ENCODE measurements at regions not wholly inside any gene's neighbourhood (a gene's known extent, or its start where the extent isn't known, plus 50 kb on each side); places are given as distances from the start of the nearest gene placed in this dataset.
"Not testable (repeated sequence)": the region's sequence is repeated elsewhere in the genome, so short reads cannot be mapped to it uniquely, and the experiment has no call there.

- H3K9me3 ChIP-seq (ENCODE audit: insufficient read depth, low read depth, low read length): peaks cover 41% of the 10 kb centered on the region; the same call in 1 of the 2 replicates
- WGBS: 96% methylated on average over 12 of the region's 12 CpGs
- not testable (repeated sequence) for H3K27ac ChIP-seq (ENCODE audit: low read depth, low read length)
Observed at GRCh38 chr18:15003231-15003630, 255.3 kb downstream of the ANKRD30B start.

DNA sequence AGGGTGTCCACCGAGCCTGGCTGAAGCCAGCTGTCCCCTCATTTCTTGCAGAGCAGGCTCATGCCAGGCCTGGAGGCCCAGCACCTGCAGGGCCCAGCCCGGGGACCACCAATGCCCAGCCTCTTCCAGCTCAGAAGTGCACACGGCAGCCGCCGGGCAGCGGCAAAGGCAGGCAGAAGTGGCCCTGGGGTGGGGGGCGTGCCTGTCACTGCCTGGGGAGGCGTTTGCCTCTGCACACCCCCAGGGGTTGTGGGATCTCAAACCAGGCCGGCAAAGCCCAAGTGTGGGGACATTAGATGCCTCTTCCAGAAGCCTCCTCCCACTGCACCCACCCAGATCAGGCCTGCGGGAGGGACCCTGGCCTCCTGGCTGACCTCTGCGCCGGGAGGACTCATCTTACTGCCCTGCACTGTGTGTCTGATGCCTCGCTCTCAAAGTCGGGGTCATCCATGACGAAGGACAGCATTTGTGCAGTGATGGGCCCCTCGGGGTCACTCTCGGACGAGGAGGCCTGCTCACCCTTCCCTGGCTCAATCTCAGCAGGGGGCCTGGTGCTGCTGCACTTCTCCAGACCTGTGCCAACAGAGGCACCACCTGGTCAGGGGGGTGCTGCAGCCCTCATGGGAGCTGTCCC is 255.8 kb downstream of the ANKRD30B start:
- H3K9me3 ChIP-seq (ENCODE audit: insufficient read depth, low read depth, low read length): peaks cover 38% of the 10 kb centered on the region; the same call in 1 of the 2 replicates
- H3K27me3 ChIP-seq (ENCODE audit: insufficient read depth, low read length): not testable (repeated sequence)
- 90% methylated on average over 18 of the region's 18 CpGs for WGBS

More at GRCh38 chr18:15003231-15003630, 255.3 kb downstream of the ANKRD30B start:
- not testable (repeated sequence) for H3K36me3 ChIP-seq (ENCODE audit: insufficient read depth, low read length); H3K4me3 ChIP-seq (ENCODE audit: low read length); H3K9ac ChIP-seq (ENCODE audit: low read depth, low read length); H3K27me3 ChIP-seq (ENCODE audit: insufficient read depth, low read length); H3K4me1 ChIP-seq (ENCODE audit: insufficient read depth, low read length)

DNA sequence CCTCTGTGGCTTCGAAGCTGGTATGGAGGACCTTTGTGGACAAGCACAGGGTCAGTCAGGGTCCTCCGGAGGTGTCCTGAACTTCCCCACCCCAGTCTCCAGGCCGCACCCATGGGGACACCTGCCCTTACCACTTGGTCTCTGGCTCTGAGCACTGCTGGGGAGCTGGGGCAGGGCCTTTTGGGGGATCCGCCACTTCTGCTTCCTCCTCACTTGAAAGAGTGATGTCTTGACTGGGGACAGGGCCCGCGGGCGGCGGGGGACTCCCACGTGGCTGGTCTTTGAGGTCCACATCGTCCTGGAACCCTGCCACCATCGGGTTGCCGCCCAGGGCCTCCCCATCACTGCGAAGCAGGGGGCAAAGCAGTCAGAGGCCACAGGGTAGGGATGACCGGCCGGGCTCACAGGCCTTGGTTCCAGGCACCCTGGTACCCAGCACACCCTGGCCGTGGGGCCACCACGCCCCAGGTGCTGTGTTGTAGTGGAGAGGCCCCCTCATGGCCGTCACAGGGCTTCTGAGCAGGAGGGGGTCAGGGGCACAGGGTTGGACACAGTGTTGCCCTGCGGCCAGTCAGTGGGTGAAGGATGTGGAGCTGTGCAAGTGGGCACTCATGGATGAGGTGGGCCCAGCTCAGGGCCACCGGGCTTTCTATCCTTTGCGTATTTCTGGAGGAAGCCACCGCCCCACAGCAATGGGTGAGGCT is 256.4 kb downstream of the ANKRD30B start:
- H3K9me3 ChIP-seq (ENCODE audit: insufficient read depth, low read depth, low read length): peaks cover 35% of the 10 kb centered on the region; the same call in 1 of the 2 replicates

More for the DNA sequence above, 255.8 kb downstream of the ANKRD30B start:
- H3K4me1 ChIP-seq (ENCODE audit: insufficient read depth, low read length); H3K36me3 ChIP-seq (ENCODE audit: insufficient read depth, low read length); H3K4me3 ChIP-seq (ENCODE audit: low read length); H3K27ac ChIP-seq (ENCODE audit: low read depth, low read length); H3K9ac ChIP-seq (ENCODE audit: low read depth, low read length): not testable (repeated sequence)

DNA sequence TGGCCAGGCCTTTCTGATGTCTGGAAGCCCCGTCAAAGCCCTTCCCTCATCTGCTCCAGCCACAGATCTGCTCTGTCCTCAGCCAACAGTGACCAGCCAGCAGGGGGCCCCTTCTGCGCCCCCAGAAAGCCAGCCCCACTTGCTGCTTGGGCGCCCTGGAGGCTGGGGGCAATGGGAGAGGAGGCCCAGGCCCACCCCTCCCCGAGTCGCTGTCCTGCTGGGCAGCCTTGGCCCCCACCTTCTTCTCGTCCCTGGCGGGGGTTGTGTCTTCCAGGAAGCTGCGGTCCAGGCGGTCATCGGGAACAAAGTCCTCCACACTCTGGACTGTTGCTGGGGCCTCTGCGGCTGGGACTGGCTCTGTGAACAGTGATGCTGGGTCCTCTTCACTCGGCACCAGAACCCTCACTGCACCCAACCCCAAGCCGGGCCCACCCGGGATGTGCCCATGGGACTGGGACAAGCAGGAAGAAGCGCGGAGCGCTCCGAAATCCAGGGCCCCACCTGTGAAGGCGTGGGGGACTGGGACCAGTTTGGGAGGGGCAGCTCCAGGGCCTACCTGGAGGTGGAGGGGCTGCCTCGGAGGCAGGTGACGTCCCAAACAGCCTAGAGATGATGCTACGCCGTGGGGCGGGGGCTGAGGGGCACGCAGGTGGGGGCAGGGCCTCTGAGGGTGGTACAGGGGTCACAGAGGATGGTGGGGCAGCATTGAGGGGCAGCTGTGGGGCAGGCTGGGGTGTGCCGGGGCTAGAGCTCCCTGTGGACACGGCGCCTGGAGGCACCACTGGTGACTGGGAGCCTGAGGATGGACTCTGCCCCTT is 257.6 kb downstream of the ANKRD30B start:
- Histone ChIP-seq H3K4me1 (ENCODE audit: insufficient read depth, low read length) (no peaks in the 10 kb centered on the region), H3K36me3 (ENCODE audit: insufficient read depth, low read length) (no peaks in the 10 kb centered on the region), H3K27ac (ENCODE audit: low read depth, low read length) (no peak overlapping the region), H3K4me3 (ENCODE audit: low read length) (no peak overlapping the region), H3K9me3 (ENCODE audit: insufficient read depth, low read depth, low read length) (peaks cover 36% of the 10 kb centered on the region; the same call in 1 of the 2 replicates), H3K27me3 (ENCODE audit: insufficient read depth, low read length) (no peaks in the 10 kb centered on the region), H3K9ac (ENCODE audit: low read depth, low read length) (no peak overlapping the region)
- 87% methylated on average over 28 of the region's 28 CpGs for WGBS

More for the DNA sequence above, 256.4 kb downstream of the ANKRD30B start:
- H3K4me3 ChIP-seq (ENCODE audit: low read length); H3K27ac ChIP-seq (ENCODE audit: low read depth, low read length); H3K9ac ChIP-seq (ENCODE audit: low read depth, low read length); H3K27me3 ChIP-seq (ENCODE audit: insufficient read depth, low read length); H3K4me1 ChIP-seq (ENCODE audit: insufficient read depth, low read length); H3K36me3 ChIP-seq (ENCODE audit: insufficient read depth, low read length): not testable (repeated sequence)
- 84% methylated on average over 22 of the region's 22 CpGs for WGBS

- 79% methylated on average over 2 of the region's 3 CpGs for whole genome bisulfite sequencing
- H3K4me1 ChIP-seq (ENCODE audit: insufficient read depth, low read length); H3K9ac ChIP-seq (ENCODE audit: low read depth, low read length); H3K36me3 ChIP-seq (ENCODE audit: insufficient read depth, low read length); H3K27me3 ChIP-seq (ENCODE audit: insufficient read depth, low read length); H3K27ac ChIP-seq (ENCODE audit: low read depth, low read length); H3K4me3 ChIP-seq (ENCODE audit: low read length): not testable (repeated sequence)
- peaks cover 39% of the 10 kb centered on the region for H3K9me3 ChIP-seq (ENCODE audit: insufficient read depth, low read depth, low read length)
Observed at GRCh38 chr18:15006616-15007015, 258.6 kb downstream of the ANKRD30B start.

GRCh38 chr18:15026041-15026440 is 278.1 kb downstream of the ANKRD30B start:
- not testable (repeated sequence) for H3K4me3 ChIP-seq (ENCODE audit: low read length); H3K9ac ChIP-seq (ENCODE audit: low read depth, low read length); H3K27ac ChIP-seq (ENCODE audit: low read depth, low read length); H3K4me1 ChIP-seq (ENCODE audit: insufficient read depth, low read length); H3K27me3 ChIP-seq (ENCODE audit: insufficient read depth, low read length); H3K36me3 ChIP-seq (ENCODE audit: insufficient read depth, low read length)
- H3K9me3 ChIP-seq (ENCODE audit: insufficient read depth, low read depth, low read length): peaks cover 16% of the 10 kb centered on the region; the same call in 1 of the 2 replicates

GRCh38 chr18:15028037-15028436 is 280.1 kb downstream of the ANKRD30B start:
- 0 out of 2 replicates have a peak, but pooled peaks cover 13% of the 10 kb centered on the region for H3K9me3 ChIP-seq (ENCODE audit: insufficient read depth, low read depth, low read length)
- H3K27ac ChIP-seq (ENCODE audit: low read depth, low read length); H3K9ac ChIP-seq (ENCODE audit: low read depth, low read length); H3K4me1 ChIP-seq (ENCODE audit: insufficient read depth, low read length); H3K27me3 ChIP-seq (ENCODE audit: insufficient read depth, low read length); H3K36me3 ChIP-seq (ENCODE audit: insufficient read depth, low read length); H3K4me3 ChIP-seq (ENCODE audit: low read length): not testable (repeated sequence)
- 80% methylated on average over 1 of the region's 4 CpGs for WGBS

DNA sequence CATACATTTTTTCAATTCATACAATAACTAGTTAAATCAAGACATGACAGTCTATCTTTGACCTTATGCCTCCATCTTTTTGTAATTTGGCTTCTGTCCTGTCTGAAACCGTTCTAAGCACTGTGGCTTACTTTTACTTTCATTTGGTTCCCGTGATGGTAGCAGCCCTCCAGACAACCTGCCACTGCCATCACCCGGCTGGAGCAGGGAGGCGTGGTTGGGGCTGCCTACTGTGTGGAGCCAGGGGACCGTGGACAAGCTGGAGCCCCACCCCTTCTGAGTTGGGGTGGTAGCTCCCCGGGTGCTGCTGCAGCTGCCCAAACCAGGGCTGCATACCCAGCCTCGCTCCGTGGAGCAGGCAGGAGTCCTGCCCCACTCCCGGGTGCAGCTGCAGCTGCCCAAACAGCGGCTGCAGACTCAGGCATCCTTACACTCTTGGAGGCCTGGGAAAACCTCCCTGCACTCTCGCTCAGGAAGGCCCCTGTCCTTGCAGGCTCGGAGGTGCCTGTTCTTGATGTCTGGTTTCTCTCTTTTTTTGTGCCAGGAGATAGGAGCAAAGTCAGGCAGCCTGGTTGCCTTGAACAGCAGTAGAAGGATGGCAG is 312.4 kb downstream of the ANKRD30B start:
- peaks cover 36% of the 10 kb centered on the region for H3K9me3 ChIP-seq (ENCODE audit: insufficient read depth, low read depth, low read length)
- H3K27me3 ChIP-seq (ENCODE audit: insufficient read depth, low read length); H3K36me3 ChIP-seq (ENCODE audit: insufficient read depth, low read length); H3K4me1 ChIP-seq (ENCODE audit: insufficient read depth, low read length); H3K9ac ChIP-seq (ENCODE audit: low read depth, low read length); H3K27ac ChIP-seq (ENCODE audit: low read depth, low read length); H3K4me3 ChIP-seq (ENCODE audit: low read length): not testable (repeated sequence)
- 71% methylated on average over 3 of the region's 12 CpGs for WGBS

DNA sequence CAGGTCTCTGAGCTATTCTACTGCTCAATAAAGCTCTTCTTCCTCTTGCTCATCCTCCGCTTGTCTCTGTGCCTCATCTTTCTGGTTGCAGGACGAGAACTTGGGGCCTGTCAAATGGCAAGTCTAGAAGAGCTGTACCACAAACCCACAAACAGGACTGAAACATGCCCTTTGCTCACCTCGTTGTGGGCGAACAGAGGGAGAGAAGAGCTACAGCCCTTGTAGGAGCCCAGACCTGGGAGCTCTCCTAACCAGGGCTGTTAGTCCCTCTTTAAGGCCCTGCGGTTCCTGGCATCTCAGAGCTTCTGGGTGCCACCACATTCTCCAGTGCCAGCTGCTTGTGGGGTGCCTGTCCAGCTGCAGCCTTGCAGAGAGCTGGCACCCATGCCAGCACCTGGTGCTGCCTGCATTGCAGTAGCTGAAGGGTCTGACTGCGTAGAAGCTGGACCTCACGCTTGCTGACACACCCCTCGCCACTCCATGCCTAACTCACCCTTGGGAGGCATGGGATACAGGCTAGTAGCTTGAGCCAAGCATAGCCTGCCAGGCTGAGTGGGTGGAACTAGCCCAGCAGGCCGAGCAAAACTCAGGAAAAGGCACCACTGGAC is 313.4 kb downstream of the ANKRD30B start:
- peaks cover 41% of the 10 kb centered on the region for H3K9me3 ChIP-seq (ENCODE audit: insufficient read depth, low read depth, low read length)
- not testable (repeated sequence) for H3K4me3 ChIP-seq (ENCODE audit: low read length); H3K4me1 ChIP-seq (ENCODE audit: insufficient read depth, low read length); H3K9ac ChIP-seq (ENCODE audit: low read depth, low read length); H3K27ac ChIP-seq (ENCODE audit: low read depth, low read length); H3K27me3 ChIP-seq (ENCODE audit: insufficient read depth, low read length); H3K36me3 ChIP-seq (ENCODE audit: insufficient read depth, low read length)
- 83% methylated on average over 9 of the region's 9 CpGs for WGBS

DNA sequence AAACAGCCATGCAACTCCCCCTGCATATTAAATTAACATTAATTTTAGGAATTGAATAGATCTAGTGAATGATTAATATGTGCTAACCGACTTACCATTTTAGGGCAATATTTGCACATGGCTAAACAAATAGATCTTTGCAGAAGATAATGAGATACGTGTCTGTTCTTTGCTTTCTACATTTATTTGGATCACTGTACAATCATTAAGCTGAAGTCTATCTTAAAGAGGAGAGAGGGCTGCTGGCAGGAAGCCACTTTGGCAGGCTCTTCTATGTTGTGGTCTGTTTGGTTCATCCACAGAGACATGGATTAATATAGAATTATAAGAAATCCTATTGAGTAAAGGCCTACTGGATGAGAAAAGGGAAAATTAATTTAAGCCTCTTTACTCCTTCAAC is 318.5 kb downstream of the ANKRD30B start:
- WGBS: 100% methylated on average over 1 of the region's 2 CpGs
- not testable (repeated sequence) for H3K4me3 ChIP-seq (ENCODE audit: low read length); H3K27me3 ChIP-seq (ENCODE audit: insufficient read depth, low read length); H3K36me3 ChIP-seq (ENCODE audit: insufficient read depth, low read length); H3K27ac ChIP-seq (ENCODE audit: low read depth, low read length); H3K9ac ChIP-seq (ENCODE audit: low read depth, low read length); H3K4me1 ChIP-seq (ENCODE audit: insufficient read depth, low read length)
- peaks cover 31% of the 10 kb centered on the region; the same call in 1 of the 2 replicates for H3K9me3 ChIP-seq (ENCODE audit: insufficient read depth, low read depth, low read length)
